Nephron (organoid): ENCODE measurements at regions not wholly inside any gene's neighbourhood (a gene's known extent, or its start where the extent isn't known, plus 50 kb on each side); places are given as distances from the start of the nearest gene placed in this dataset.

Source experiments
- H3K27ac Mint-ChIP-seq, 3 experiments: 2 replicates each; pipeline ENCODE4 v1.8.0; 2020; ENCODE audit warnings: mixed read lengths in 3 of 3, mild to moderate bottlenecking in 2 of 3, moderate library complexity in 1 of 3
- H3K27me3 Mint-ChIP-seq: 2 replicates; pipeline ENCODE4 v1.8.0; 2021; ENCODE audit warnings: low read depth, mild to moderate bottlenecking, moderate library complexity, mixed read lengths
- H3K36me3 Mint-ChIP-seq: 2 replicates; pipeline ENCODE4 v1.8.0; 2020; ENCODE audit warnings: low read depth, mixed read lengths
- H3K4me1 Mint-ChIP-seq: 2 replicates; pipeline ENCODE4 v1.8.0; 2020; ENCODE audit warnings: mixed read lengths
- H3K4me3 Mint-ChIP-seq, 3 experiments: 2 replicates each; pipeline ENCODE4 v1.8.0; 2020; ENCODE audit warnings: mild to moderate bottlenecking in 3 of 3, mixed read lengths in 3 of 3, moderate library complexity in 2 of 3
- H3K9me3 Mint-ChIP-seq: 2 replicates; pipeline ENCODE4 v1.8.0; 2020; ENCODE audit warnings: mixed read lengths
- CTCF ChIP-seq, 3 experiments: fragments of 200-600 bp; sonication (generic); IDR thresholded peaks; one replicate each; pipeline ENCODE4 v1.5.0; 2021; ENCODE audit warnings: antibody characterized with exemption in 3 of 3; ENCODE audit not compliant: unreplicated experiment in 3 of 3

GRCh38 chr4:11799196-11799595 lies 370.5 kb upstream of the HS3ST1 start:
- Mint-ChIP-seq H3K27me3 (no peaks in the 10 kb centered on the region), H3K36me3 (no peaks in the 10 kb centered on the region), H3K27ac (no peak overlapping the region), H3K9me3 (no peaks in the 10 kb centered on the region), H3K4me3 (no peak overlapping the region), H3K4me1 (no peaks in the 10 kb centered on the region)
- TF ChIP-seq CTCF (IDR thresholded peaks at IDR 0.05; ENCODE audit: unreplicated experiment in 3 of 3), result no peak

GRCh38 chr4:11791797-11792196 lies 363.1 kb upstream of the HS3ST1 start:
- no peak overlapping the region for H3K27ac Mint-ChIP-seq

GRCh38 chr4:11790230-11790629 lies 361.5 kb upstream of the HS3ST1 start:
- no peak for TF ChIP-seq CTCF (IDR thresholded peaks at IDR 0.05; ENCODE audit: unreplicated experiment in 3 of 3)
- no peaks in the 10 kb centered on the region for H3K36me3 Mint-ChIP-seq
- H3K27ac Mint-ChIP-seq, result no peak overlapping the region
- no peaks in the 10 kb centered on the region for H3K4me1 Mint-ChIP-seq
- peaks cover 5% of the 10 kb centered on the region for H3K9me3 Mint-ChIP-seq
- no peak overlapping the region for H3K4me3 Mint-ChIP-seq
- H3K27me3 Mint-ChIP-seq, result no peaks in the 10 kb centered on the region

More at GRCh38 chr4:11791797-11792196, 363.1 kb upstream of the HS3ST1 start:
- H3K4me1 Mint-ChIP-seq, result no peaks in the 10 kb centered on the region
- H3K27me3 Mint-ChIP-seq, result no peaks in the 10 kb centered on the region
- no peak for TF ChIP-seq CTCF (IDR thresholded peaks at IDR 0.05; ENCODE audit: unreplicated experiment in 3 of 3)
- no peak overlapping the region for H3K4me3 Mint-ChIP-seq
- no peaks in the 10 kb centered on the region for H3K36me3 Mint-ChIP-seq
- peaks cover 5% of the 10 kb centered on the region for H3K9me3 Mint-ChIP-seq

- H3K36me3 Mint-ChIP-seq, result no peaks in the 10 kb centered on the region
- no peaks in the 10 kb centered on the region for H3K27me3 Mint-ChIP-seq
- TF ChIP-seq CTCF (IDR thresholded peaks at IDR 0.05; ENCODE audit: unreplicated experiment in 3 of 3), result no peak
- H3K27ac Mint-ChIP-seq, result no peak overlapping the region
- H3K9me3 Mint-ChIP-seq, result no peaks in the 10 kb centered on the region
- no peaks in the 10 kb centered on the region for H3K4me1 Mint-ChIP-seq
- H3K4me3 Mint-ChIP-seq, result no peak overlapping the region
These were observed 354.9 kb upstream of the HS3ST1 start for GRCh38 chr4:11783588-11783987.

GRCh38 chr4:11782859-11783258 lies 354.2 kb upstream of the HS3ST1 start:
- Mint-ChIP-seq H3K27ac (no peak overlapping the region), H3K9me3 (no peaks in the 10 kb centered on the region), H3K36me3 (no peaks in the 10 kb centered on the region), H3K27me3 (no peaks in the 10 kb centered on the region), H3K4me3 (no peak overlapping the region), H3K4me1 (no peaks in the 10 kb centered on the region)
- TF ChIP-seq CTCF (IDR thresholded peaks at IDR 0.05; ENCODE audit: unreplicated experiment in 3 of 3), result no peak

GRCh38 chr4:11777447-11777846 lies 348.8 kb upstream of the HS3ST1 start:
- H3K4me3 Mint-ChIP-seq, result no peak overlapping the region
- H3K4me1 Mint-ChIP-seq, result no peaks in the 10 kb centered on the region
- no peak for TF ChIP-seq CTCF (IDR thresholded peaks at IDR 0.05; ENCODE audit: unreplicated experiment in 3 of 3)
- H3K27ac Mint-ChIP-seq, result no peak overlapping the region
- no peaks in the 10 kb centered on the region for H3K9me3 Mint-ChIP-seq
- no peaks in the 10 kb centered on the region for H3K27me3 Mint-ChIP-seq
- no peaks in the 10 kb centered on the region for H3K36me3 Mint-ChIP-seq
